Hematopoietic multipotent progenitor cell treated with erythropoietin and hydrocortisone succinate and interleukin-3 and kit ligand, for 15 days (in vitro differentiated cells): ENCODE measurements at regions not wholly inside any gene's neighbourhood (a gene's known extent, or its start where the extent isn't known, plus 50 kb on each side); places are given as distances from the start of the nearest gene placed in this dataset.
"Not testable (repeated sequence)": the region's sequence is repeated elsewhere in the genome, so short reads cannot be mapped to it uniquely, and the experiment has no call there.

ENCODE experiments used
- DNase-seq: peaks from one replicate; pipeline ENCODE4 v3.0.0-alpha.2; 2015; ENCODE audit warnings: low spot score

- DNase-seq: no peak
Measured at GRCh38 chr6:84635081-84635761, 129.2 kb downstream of the TBX18 start.

- no peak for DNase-seq
Measured at GRCh38 chr6:84633771-84634170, 130.6 kb downstream of the TBX18 start.

GRCh38 chr6:84626527-84626926, 137.9 kb downstream of the TBX18 start:
- DNase-seq: not testable (repeated sequence)

GRCh38 chr6:84625506-84625905, 138.9 kb downstream of the TBX18 start:
- DNase-seq: no peak

GRCh38 chr6:84623956-84624680, 140.3 kb downstream of the TBX18 start:
- no peak for DNase-seq

- no peak for DNase-seq
Measured at GRCh38 chr6:84618836-84619235, 145.6 kb downstream of the TBX18 start.

- no peak for DNase-seq
Measured at GRCh38 chr6:84618046-84618752, 146.2 kb downstream of the TBX18 start.

GRCh38 chr6:84615987-84616386, 148.4 kb downstream of the TBX18 start:
- DNase-seq: no peak

GRCh38 chr6:84615113-84615850, 149.1 kb downstream of the TBX18 start:
- DNase-seq: no peak

- DNase-seq: no peak
Measured at GRCh38 chr6:84606860-84607259, 157.5 kb downstream of the TBX18 start.

GRCh38 chr6:84605298-84605697, 159.1 kb downstream of the TBX18 start:
- no peak for DNase-seq

GRCh38 chr6:84601366-84601765, 163.0 kb downstream of the TBX18 start:
- no peak for DNase-seq

GRCh38 chr6:84599991-84600390, 164.4 kb downstream of the TBX18 start:
- no peak for DNase-seq

GRCh38 chr6:84597238-84597875, 167.0 kb downstream of the TBX18 start:
- no peak for DNase-seq

GRCh38 chr6:84596488-84596887, 167.9 kb downstream of the TBX18 start:
- no peak for DNase-seq

- DNase-seq: no peak
Measured at GRCh38 chr6:84588697-84589080, 175.7 kb downstream of the TBX18 start.

GRCh38 chr6:84587994-84588696, 176.3 kb downstream of the TBX18 start:
- DNase-seq: not testable (repeated sequence)

- DNase-seq: not testable (repeated sequence)
Measured at GRCh38 chr6:84587202-84587940, 177.0 kb downstream of the TBX18 start.

- DNase-seq: no peak
Measured at GRCh38 chr6:84583784-84584183, 180.6 kb downstream of the TBX18 start.

GRCh38 chr6:84582997-84583396, 181.4 kb downstream of the TBX18 start:
- no peak for DNase-seq
